ENCODE measurements at regions not wholly inside any gene's neighbourhood (a gene's known extent, or its start where the extent isn't known, plus 50 kb on each side); places are given as distances from the start of the nearest gene placed in this dataset.

- H3K27me3 ChIP-seq (ENCODE audit: control insufficient read depth, low read length): peaks cover 14% of the 10 kb centered on the region
- no peaks in the 10 kb centered on the region for H3K9me2 ChIP-seq (replicated peaks; ENCODE audit: control insufficient read depth, low read length)
- no peaks in the 10 kb centered on the region for H3K9me3 ChIP-seq (ENCODE audit: control insufficient read depth, insufficient read depth, low read length)
- H3K36me3 ChIP-seq (ENCODE audit: control insufficient read depth, low read length): no peaks in the 10 kb centered on the region
- no peaks in the 10 kb centered on the region for H4K20me1 ChIP-seq (ENCODE audit: control insufficient read depth, insufficient read depth, low read depth, low read length)
- H3F3A ChIP-seq (ENCODE audit: control insufficient read depth, insufficient read depth): no peaks in the 10 kb centered on the region
- H3K4me1 ChIP-seq (ENCODE audit: control insufficient read depth, low read length): no peaks in the 10 kb centered on the region
- no peak overlapping the region for H3K27ac ChIP-seq (ENCODE audit: low read depth, low read length)
- TF ChIP-seq EZH2phosphoT487 (IDR thresholded peaks at IDR 0.05; ENCODE audit: borderline replicate concordance, low read length): no peak
- TF ChIP-seq CTCF (IDR thresholded peaks at IDR 0.05; ENCODE audit: low read depth, low read length, poor library complexity, severe bottlenecking): no peak
- H3K4me2 ChIP-seq (ENCODE audit: low read length): no peak overlapping the region
- no peaks in the 10 kb centered on the region for H3K79me2 ChIP-seq (ENCODE audit: control insufficient read depth, low read length)
- no peak overlapping the region for H3K4me3 ChIP-seq (ENCODE audit: low read length)
Observed at GRCh38 chr15:79661411-79661810, 229.3 kb downstream of the MINAR1 start.

- no peaks in the 10 kb centered on the region for H3K36me3 ChIP-seq (ENCODE audit: control insufficient read depth, low read length)
- TF ChIP-seq EZH2phosphoT487 (IDR thresholded peaks at IDR 0.05; ENCODE audit: borderline replicate concordance, low read length) (no peak), CTCF (IDR thresholded peaks at IDR 0.05; ENCODE audit: low read depth, low read length, poor library complexity, severe bottlenecking) (no peak)
- no peaks in the 10 kb centered on the region for H3K4me1 ChIP-seq (ENCODE audit: control insufficient read depth, low read length)
- H3F3A ChIP-seq (ENCODE audit: control insufficient read depth, insufficient read depth): no peaks in the 10 kb centered on the region
- no peaks in the 10 kb centered on the region for H3K9me3 ChIP-seq (ENCODE audit: control insufficient read depth, insufficient read depth, low read length)
- no peak overlapping the region for H3K4me3 ChIP-seq (ENCODE audit: low read length)
- no peaks in the 10 kb centered on the region for H3K9me2 ChIP-seq (replicated peaks; ENCODE audit: control insufficient read depth, low read length)
- H3K79me2 ChIP-seq (ENCODE audit: control insufficient read depth, low read length): no peaks in the 10 kb centered on the region
- H3K27me3 ChIP-seq (ENCODE audit: control insufficient read depth, low read length): 0 out of 2 replicates have a peak, but pooled peaks cover 2% of the 10 kb centered on the region
- H3K27ac ChIP-seq (ENCODE audit: low read depth, low read length): no peak overlapping the region
- H3K4me2 ChIP-seq (ENCODE audit: low read length): no peak overlapping the region
- H4K20me1 ChIP-seq (ENCODE audit: control insufficient read depth, insufficient read depth, low read depth, low read length): no peaks in the 10 kb centered on the region
Observed at GRCh38 chr15:79673416-79674123, 223.2 kb downstream of the MTHFS start.

GRCh38 chr15:79674124-79674465 is 222.7 kb downstream of the MTHFS start:
- Histone ChIP-seq H3K9me2 (replicated peaks; ENCODE audit: control insufficient read depth, low read length) (no peaks in the 10 kb centered on the region), H3K4me1 (ENCODE audit: control insufficient read depth, low read length) (no peaks in the 10 kb centered on the region), H3K27ac (ENCODE audit: low read depth, low read length) (no peak overlapping the region), H3F3A (ENCODE audit: control insufficient read depth, insufficient read depth) (no peaks in the 10 kb centered on the region), H3K79me2 (ENCODE audit: control insufficient read depth, low read length) (no peaks in the 10 kb centered on the region), H3K36me3 (ENCODE audit: control insufficient read depth, low read length) (no peaks in the 10 kb centered on the region), H4K20me1 (ENCODE audit: control insufficient read depth, insufficient read depth, low read depth, low read length) (no peaks in the 10 kb centered on the region), H3K27me3 (ENCODE audit: control insufficient read depth, low read length) (0 out of 2 replicates have a peak, but pooled peaks cover 2% of the 10 kb centered on the region), H3K4me3 (ENCODE audit: low read length) (no peak overlapping the region), H3K9me3 (ENCODE audit: control insufficient read depth, insufficient read depth, low read length) (no peaks in the 10 kb centered on the region), H3K4me2 (ENCODE audit: low read length) (no peak overlapping the region)
- TF ChIP-seq EZH2phosphoT487 (IDR thresholded peaks at IDR 0.05; ENCODE audit: borderline replicate concordance, low read length) (no peak), CTCF (IDR thresholded peaks at IDR 0.05; ENCODE audit: low read depth, low read length, poor library complexity, severe bottlenecking) (no peak)
